Fibroblast of skin of back (primary cell): ENCODE measurements at regions not wholly inside any gene's neighbourhood (a gene's known extent, or its start where the extent isn't known, plus 50 kb on each side); places are given as distances from the start of the nearest gene placed in this dataset.

ENCODE experiments used
- DNase-seq: peaks from one replicate; pipeline ENCODE4 v3.0.0-alpha.2; 2013

- peak; percentile 92 for DNase-seq
Measured at GRCh38 chr18:61727241-61728193, 165.3 kb downstream of the RNF152 start.

DNA sequence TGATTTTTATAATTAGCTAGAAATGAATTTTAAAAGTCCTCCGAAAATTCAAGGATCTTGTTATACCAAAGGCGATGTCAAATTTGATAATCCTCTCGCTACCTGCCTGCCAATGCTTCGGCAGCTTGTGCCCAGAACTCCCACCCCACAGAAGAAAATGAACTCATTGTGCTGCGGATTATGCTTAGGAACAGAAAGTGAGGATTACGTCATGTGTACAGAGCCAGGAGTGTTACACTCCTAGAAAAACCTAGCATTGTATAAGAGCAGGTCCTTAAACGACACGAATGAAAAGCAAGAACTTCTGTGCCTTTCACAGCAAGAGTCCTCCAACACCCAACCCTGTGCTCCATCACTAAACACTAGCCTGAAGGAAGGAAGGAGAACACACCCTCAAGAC is 168.3 kb downstream of the RNF152 start:
- no peak for DNase-seq

- no peak for DNase-seq
Measured at GRCh38 chr18:61722247-61722646, 170.6 kb downstream of the RNF152 start.

- DNase-seq, result no peak
Measured at GRCh38 chr18:61720496-61720895, 172.3 kb downstream of the RNF152 start.

DNA sequence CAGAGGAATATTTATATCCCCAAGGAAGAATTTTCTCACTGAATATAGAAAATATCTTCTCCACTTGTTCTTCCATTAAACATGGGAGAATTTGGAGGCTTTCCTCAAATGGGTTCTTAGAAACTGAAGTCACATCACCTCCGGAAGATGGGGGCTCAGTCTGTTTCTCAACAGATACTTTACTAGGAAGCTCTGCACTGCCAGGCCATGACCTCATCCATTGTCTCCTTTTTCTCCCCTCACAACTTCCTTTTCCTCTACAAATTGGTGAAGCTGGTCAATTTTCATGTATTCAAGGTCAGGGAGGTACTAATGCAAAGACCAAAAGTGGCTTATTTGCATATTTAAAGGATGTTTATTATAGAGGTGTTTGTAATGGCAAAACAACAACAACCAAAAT is 173.1 kb downstream of the RNF152 start:
- no peak for DNase-seq

DNA sequence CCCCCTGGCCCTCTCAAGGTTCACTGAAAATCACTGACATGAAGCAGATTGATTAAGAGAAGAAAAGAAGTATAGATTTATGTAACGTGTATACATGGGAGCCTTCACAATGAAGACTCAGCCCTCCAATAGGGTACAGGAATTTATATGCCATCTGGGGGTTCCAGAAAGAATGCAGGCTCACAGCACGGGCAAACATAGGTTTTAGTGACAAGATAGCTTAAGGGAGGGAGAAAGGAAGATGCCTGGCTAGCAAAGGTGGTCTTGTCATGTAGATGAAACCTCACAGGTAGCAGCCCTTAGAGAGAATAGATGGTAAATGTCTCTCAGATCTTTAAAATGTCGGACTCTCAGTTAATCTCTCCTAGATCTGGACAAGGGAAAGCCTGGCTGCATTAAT is 173.9 kb downstream of the RNF152 start:
- no peak for DNase-seq

DNA sequence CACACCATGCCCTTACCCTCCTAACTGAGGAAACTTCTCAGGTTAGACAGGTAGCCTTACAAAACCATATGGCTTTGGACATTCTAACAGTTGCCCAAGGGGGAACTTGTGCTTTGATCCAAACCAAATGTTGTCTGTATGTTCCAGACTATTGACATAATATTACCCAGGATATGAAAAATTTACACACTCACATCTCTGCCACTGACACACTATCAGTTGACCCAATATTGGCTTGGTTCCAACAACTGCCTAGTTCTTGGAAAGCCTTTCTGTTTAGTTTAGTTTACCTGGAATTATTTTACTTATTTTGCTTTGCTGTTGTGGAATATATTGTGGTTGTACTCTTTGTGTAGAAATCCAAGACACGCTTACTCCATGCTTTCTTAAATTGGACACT is 178.4 kb downstream of the RNF152 start:
- no peak for DNase-seq

- no peak for DNase-seq
Measured at GRCh38 chr18:61713502-61713901, 179.3 kb downstream of the RNF152 start.

- no peak for DNase-seq
Measured at GRCh38 chr18:61710082-61710620, 182.7 kb downstream of the RNF152 start.

GRCh38 chr18:61706276-61706915 is 186.4 kb downstream of the RNF152 start:
- no peak for DNase-seq

GRCh38 chr18:61703508-61703907 is 189.3 kb downstream of the RNF152 start:
- peak; percentile 50 for DNase-seq

DNA sequence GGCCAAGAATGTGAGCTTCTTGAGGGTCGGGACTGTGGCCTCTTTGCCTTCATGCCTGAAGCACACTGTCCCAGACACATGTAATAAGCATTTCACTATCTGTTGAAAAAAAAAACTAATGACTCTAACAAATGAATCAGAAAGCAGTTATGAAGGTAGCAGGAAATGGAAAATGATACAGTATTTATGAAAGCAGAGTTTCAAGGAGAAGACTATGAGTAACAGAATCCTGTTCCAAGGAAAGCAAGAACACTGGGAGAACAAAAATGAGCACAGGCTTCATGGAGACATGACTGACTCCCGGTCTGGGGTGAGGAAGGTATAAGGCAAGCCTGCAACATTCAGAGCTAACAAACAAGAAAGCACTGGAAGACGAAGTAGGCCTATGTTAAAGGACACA is 190.8 kb downstream of the RNF152 start:
- peak; percentile 95 for DNase-seq

DNA sequence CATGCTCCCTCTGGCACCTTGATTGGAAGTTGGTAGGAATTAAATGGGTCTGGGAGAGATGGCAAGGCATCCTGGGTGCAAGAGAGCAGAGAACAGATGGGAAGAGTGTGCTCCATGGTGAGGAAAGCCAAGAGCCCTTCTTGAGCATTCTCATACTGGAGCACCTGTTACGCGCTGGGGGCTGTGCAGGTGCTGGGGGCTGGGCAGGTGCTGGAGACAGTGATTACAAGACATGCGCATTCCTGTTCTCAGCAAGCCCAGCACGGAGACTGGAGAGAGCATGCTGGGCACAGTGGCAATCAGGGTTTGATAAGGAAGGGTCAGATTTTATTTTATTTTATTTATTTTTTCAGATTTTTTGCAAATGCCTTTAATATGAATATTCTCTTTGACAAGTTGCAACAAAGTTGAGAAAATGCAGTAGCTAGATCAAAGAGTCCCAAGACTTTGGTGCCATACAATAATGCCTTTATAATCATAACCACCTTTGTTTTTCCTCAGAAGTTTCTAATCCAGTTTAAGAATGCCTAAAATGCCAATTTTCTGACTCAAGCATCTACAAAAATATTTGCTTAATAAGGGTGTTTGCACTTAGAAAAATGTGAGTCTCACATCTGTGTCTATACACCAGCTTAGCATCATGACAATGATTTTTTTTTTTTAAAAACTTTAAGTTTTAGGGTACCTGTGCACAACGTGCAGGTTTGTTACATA is 193.3 kb downstream of the RNF152 start:
- DNase-seq, result peak; percentile 72

GRCh38 chr18:61697306-61697909 is 195.4 kb downstream of the RNF152 start:
- DNase-seq, result no peak

GRCh38 chr18:61694236-61694635 is 198.6 kb downstream of the RNF152 start:
- DNase-seq, result peak; percentile 25

DNA sequence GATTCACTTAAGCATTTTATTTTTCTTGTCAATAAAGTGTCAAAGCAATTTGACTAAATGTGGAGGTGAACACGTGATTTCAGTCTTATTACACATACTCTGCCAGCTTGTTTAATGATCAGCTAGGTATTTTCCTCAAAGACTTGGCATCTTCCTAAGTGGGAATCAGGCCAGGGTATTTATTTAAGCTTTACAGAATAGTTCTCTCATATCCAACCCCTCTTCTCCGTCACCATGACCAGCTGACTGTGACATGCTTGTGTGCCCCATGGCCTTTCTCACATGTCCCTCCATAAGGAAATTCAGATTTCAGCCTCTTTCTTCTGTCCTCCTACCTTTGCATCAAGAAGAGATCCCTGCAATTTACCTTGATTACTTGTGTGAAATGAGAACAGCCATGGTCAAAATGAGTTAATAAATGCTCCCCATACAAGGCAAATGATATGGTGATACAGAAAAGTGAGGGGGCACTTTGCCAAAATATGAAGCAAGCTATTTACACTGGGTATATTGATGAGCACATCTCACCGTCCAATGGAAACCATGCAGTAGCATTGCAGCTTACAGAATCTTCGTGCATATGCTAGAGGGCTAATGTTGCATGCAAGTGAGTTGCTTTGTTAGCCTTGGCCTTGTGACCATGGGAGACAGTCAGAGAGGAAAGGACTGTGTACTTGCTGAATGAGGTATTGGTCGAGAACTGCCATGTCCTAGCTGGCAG is 202.2 kb downstream of the RNF152 start:
- DNase-seq, result no peak

DNA sequence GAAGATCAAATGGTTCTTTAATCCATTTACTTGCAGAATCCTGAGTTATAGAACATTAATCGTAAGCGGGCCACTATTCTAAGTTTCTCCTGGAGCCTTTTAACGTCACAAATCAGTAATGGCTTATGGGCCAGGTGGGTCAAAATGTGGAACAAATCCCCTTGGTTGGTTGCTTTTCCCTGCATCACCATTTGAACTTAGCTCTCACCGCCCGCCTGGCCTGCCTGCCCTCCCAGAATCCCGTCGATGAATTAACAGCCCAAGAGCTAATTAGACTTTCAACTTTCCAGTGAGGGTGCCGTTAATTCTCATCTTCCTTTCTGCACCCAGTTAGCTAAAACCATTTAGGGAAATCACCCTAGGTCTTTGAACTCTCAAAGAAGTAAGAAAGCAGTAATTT is 205.5 kb downstream of the RNF152 start:
- DNase-seq, result no peak

DNA sequence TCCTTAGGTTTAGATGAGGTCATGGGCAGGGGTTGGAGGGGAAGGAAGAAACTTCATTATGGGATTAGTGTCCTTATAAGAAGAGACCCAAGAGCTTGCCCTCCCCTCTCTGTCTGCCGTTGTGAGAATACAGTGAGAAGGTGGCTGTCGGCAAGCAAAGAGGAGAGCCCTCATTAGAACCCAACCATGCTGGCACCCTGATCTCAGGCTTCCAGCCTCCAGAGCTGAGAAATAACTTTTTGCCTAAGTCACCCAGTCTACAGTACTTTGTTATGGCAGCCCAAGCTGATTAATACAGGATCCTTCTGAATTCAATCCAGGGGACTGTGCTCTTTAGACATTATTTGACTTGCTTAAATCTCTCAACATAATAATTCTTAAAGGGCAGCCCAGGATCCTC is 209.0 kb downstream of the RNF152 start:
- no peak for DNase-seq

DNA sequence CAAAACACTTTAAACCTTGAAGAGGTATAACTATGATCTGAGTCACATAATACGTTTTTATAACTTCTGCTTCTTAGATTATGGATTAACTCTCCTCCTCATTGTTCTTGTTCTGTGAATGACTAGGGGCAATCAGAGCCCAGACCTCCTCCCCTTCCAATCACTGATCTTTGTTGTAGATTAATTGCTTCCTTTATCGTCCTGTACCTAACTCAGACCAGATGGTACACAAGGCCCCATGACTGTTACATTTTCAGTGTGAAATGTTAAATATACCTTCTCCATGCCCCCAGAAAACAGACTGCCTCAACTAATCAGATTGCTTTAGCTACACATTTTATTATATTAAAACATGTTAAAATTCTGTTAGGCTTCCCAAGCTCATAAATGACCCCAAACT is 211.7 kb downstream of the RNF152 start:
- DNase-seq, result no peak

DNA sequence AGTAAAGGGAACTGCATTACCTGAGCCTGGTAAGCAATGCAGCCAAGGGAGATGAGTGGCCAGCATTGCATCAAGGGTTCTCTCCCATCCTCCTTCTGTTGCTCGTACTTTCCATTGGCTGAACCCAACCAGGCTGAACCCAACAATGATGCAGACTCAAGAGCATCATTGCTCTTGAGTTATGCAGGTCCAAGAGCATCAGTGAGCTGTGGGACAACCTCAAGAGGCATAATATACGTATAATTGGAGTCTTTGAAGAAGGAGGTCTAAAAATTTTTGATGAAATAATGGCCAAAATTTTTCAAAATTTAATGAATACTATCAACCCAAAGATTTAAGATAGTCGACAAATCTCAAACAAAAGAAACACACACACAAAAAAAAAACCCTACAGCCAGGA is 213.0 kb downstream of the RNF152 start:
- no peak for DNase-seq

- no peak for DNase-seq
Measured at GRCh38 chr18:61677435-61677970, 215.3 kb downstream of the RNF152 start.
